ENCODE measurements at regions not wholly inside any gene's neighbourhood (a gene's known extent, or its start where the extent isn't known, plus 50 kb on each side); places are given as distances from the start of the nearest gene placed in this dataset.

DNA sequence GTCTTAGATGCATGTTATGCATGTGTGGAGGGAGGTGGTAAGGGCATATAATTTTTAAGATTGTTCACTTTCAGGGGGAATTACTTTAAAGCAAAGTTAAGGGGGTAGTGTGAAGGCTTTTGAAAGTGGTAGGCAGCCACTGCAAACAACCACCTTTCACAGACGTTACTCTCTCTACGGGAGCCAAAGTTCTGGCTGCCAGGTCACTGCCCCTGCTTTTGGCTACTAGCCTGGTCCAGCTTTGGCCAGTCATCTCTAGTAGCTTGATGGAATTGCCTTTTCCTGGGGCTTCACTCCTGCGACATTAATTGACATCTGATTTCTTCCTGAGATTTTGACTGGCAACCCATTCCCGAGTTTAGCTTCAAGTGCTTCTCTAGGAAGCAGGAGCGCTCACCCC is 397.5 kb downstream of the CDH11 start:
- H3K27me3 ChIP-seq = no peaks in the 10 kb centered on the region
- no peak overlapping the region for H3K4me3 ChIP-seq
- TF ChIP-seq POLR2A (IDR thresholded peaks at IDR 0.05) = no peak
- TF ChIP-seq, protein P1, sequence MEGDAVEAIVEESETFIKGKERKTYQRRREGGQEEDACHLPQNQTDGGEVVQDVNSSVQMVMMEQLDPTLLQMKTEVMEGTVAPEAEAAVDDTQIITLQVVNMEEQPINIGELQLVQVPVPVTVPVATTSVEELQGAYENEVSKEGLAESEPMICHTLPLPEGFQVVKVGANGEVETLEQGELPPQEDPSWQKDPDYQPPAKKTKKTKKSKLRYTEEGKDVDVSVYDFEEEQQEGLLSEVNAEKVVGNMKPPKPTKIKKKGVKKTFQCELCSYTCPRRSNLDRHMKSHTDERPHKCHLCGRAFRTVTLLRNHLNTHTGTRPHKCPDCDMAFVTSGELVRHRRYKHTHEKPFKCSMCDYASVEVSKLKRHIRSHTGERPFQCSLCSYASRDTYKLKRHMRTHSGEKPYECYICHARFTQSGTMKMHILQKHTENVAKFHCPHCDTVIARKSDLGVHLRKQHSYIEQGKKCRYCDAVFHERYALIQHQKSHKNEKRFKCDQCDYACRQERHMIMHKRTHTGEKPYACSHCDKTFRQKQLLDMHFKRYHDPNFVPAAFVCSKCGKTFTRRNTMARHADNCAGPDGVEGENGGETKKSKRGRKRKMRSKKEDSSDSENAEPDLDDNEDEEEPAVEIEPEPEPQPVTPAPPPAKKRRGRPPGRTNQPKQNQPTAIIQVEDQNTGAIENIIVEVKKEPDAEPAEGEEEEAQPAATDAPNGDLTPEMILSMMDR (IDR thresholded peaks at IDR 0.05) = no peak
- H3K9me3 ChIP-seq = no peaks in the 10 kb centered on the region
- no peak overlapping the region for H3K27ac ChIP-seq
- H3K36me3 ChIP-seq = no peaks in the 10 kb centered on the region
- DNase-seq = no peak
- intact Hi-C loops (cut with DNase I; ENCODE audit: low total_unique reads) = no loop called here
- H3K4me1 ChIP-seq = no peaks in the 10 kb centered on the region

DNA sequence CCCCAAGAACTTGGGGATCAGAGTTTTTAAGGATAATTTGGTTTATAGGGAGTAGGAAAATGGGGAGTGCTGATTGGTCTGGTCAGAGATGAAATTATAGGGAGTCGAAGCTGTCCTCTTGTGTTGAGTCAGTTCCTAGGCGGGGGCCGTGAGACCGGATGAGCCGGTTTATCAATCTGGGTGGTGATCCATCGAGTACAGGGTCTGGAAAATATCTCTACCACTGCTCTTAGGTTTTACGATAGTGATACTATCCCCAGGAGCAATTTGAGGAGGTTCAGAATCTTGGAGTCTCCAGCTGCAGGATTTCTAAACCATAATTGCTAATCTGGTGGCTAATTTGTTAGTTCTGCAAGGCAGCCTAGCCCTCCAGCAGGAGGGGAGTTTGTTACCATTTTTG is 403.4 kb downstream of the CDH11 start:
- no peaks in the 10 kb centered on the region for H3K36me3 ChIP-seq
- intact Hi-C loops (cut with DNase I; ENCODE audit: low total_unique reads) = no loop called here
- DNase-seq = no peak
- TF ChIP-seq, protein P1 (IDR thresholded peaks at IDR 0.05) = no peak
- TF ChIP-seq POLR2A (IDR thresholded peaks at IDR 0.05) = no peak
- H3K4me3 ChIP-seq = no peak overlapping the region
- H3K9me3 ChIP-seq = no peaks in the 10 kb centered on the region
- no peaks in the 10 kb centered on the region for H3K27me3 ChIP-seq
- no peak overlapping the region for H3K27ac ChIP-seq
- H3K4me1 ChIP-seq = no peaks in the 10 kb centered on the region

DNA sequence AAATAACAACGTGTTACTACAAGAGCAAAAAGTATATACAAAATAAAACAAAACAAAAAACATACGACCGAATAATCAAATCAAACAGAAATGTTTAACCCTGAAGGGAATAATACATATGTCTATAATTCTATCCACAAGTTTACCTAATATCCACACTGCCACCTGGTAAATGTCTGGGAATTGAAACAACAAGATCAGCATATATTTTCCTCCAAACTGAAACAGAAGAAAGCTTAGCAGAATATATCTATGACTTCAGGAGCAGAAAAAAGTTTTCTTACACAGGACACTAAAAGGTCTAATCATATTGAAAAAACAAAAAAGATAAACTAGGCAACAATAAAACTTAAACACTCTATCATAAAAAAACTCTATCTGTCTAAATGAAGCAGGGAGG is 404.0 kb downstream of the CDH11 start:
- Histone ChIP-seq H3K9me3 (no peaks in the 10 kb centered on the region), H3K36me3 (no peaks in the 10 kb centered on the region), H3K27me3 (no peaks in the 10 kb centered on the region), H3K4me3 (no peak overlapping the region), H3K4me1 (no peaks in the 10 kb centered on the region), H3K27ac (no peak overlapping the region)
- intact Hi-C loops (cut with DNase I; ENCODE audit: low total_unique reads) = no loop called here
- DNase-seq = no peak
- no peak for TF ChIP-seq POLR2A (IDR thresholded peaks at IDR 0.05)
- TF ChIP-seq, protein P1 (IDR thresholded peaks at IDR 0.05) = no peak

DNA sequence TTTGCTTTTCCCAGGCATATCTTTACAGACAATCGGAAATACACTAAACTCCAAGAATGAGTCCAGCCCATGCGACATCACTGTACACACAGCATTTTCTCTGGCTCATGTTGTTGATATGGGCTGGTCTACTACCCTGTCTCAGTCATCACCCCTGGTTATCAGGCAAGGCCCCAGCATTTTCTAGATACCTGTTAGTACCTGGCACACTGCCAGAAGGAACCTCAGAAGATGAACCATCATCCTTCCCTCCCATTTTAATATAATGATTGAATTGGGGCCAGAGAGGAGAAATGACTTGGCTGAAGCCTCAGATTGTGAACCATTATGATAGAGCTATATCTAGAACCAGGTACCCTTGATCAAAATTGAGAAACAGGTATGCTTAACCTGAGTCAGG is 406.2 kb downstream of the CDH11 start:
- TF ChIP-seq, protein P1 (IDR thresholded peaks at IDR 0.05) = no peak
- no peak for TF ChIP-seq POLR2A (IDR thresholded peaks at IDR 0.05)
- H3K4me1 ChIP-seq = no peaks in the 10 kb centered on the region
- intact Hi-C loops (cut with DNase I; ENCODE audit: low total_unique reads) = no loop called here

DNA sequence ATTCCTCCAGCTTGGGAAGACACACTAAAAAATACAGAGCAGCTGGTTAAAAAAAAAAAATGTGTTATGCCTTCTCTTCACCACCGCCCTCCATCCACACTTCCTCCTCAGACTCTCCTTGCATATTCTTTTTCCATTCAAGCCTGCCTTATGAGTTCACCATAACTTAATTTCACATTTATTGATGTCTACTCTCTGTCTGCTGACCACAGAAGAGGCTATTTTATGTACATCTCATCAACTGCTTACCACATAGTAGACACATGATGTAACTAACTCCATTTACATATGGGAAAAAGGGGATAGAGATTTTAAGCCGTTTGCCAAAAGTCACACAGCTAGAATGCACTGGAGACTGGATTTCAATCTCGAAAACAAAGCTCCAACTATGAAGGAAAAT is 409.8 kb downstream of the CDH11 start:
- Histone ChIP-seq H3K27me3 (no peaks in the 10 kb centered on the region), H3K9me3 (no peaks in the 10 kb centered on the region), H3K36me3 (no peaks in the 10 kb centered on the region), H3K4me3 (no peak overlapping the region), H3K27ac (no peak overlapping the region), H3K4me1 (no peaks in the 10 kb centered on the region)
- no peak for DNase-seq
- no peak for TF ChIP-seq POLR2A (IDR thresholded peaks at IDR 0.05)
- TF ChIP-seq, protein P1 (IDR thresholded peaks at IDR 0.05) = no peak
- intact Hi-C loops (cut with DNase I; ENCODE audit: low total_unique reads) = no loop called here

More for the DNA sequence above, 406.2 kb downstream of the CDH11 start:
- no peak overlapping the region for H3K4me3 ChIP-seq
- no peaks in the 10 kb centered on the region for H3K27me3 ChIP-seq
- H3K9me3 ChIP-seq = no peaks in the 10 kb centered on the region
- no peaks in the 10 kb centered on the region for H3K36me3 ChIP-seq
- no peak for DNase-seq
- no peak overlapping the region for H3K27ac ChIP-seq

All from uterus (tissue), 3 donors.